HG03571 (cell line): ENCODE measurements at regions not wholly inside any gene's neighbourhood (a gene's known extent, or its start where the extent isn't known, plus 50 kb on each side); places are given as distances from the start of the nearest gene placed in this dataset.

Experiments used
- ATAC-seq: cut with Tn5 transposase; IDR thresholded peaks from one replicate; pipeline ENCODE4 v1.9.1; 2021; ENCODE audit not compliant: unreplicated experiment

DNA sequence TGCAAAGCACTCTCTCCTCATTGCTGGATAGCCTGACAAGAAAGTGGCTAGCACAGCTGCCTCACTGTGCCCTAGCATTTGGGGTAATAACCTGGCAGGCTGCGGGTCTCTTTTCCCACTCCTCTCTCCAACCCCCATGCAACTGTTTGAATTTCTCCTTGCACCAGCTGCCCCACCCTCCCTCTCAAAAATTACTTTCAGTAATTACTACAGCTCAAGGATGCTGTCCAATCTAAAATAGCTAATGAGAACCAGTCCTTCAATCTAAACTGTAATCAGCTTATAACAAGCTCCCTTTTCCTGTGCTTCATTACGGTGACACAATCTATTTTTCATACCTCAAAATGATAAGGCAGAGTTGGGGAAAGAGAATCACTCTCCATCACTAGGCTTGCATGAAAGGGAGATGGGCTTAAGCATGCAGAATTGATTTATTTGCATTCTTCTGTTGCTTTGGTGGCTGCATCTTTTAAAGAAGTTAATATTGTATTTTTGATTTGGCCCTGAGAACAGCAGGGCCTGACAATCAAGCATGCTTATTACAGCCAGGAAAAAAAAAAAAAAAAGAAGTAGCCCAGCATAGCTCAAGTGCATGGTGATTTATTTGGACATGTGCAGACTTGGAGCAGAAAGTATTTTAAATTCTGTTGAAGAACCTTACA, 881.8 kb downstream of the SLC4A3 start:
- no peak for ATAC-seq

GRCh38 chr2:220509966-220510365, 882.5 kb downstream of the SLC4A3 start:
- ATAC-seq: no peak

DNA sequence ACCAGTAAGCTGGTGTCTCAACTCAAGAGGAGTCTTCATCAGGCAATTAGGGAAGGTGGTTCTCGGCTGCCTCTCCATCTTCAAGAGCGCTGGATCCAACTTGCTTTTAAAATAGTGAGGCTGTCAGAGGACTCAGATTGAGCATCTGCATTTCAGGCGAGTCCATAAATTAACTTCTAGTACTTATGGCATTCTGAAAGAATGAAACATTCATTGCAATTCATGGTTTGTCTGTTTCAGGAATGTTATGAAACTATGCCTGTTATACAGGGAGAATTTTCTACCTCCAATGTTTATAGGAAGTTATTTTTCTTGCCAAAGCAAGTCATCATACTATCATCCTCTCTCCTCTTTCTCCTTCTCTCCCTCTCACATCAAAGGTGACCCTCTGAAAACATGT, 883.2 kb downstream of the SLC4A3 start:
- ATAC-seq: no peak

DNA sequence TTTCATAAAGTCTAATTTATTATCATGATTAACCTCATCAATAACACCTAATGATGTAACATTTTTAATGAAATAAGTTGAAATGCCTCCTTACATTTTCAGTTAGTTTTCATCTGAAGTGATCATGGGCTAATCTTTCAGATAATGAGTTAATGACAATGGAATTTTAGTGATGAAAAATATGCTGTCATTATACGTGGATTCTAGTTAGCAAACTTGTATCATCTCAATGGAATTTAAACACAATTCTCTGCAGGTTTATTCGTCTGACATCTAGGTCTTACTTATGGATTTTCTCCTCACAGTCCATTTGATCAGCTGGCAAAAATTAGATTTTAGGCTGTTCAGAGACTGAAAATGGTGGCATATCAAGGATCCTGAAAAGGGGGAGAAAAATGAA, 885.0 kb downstream of the SLC4A3 start:
- ATAC-seq: no peak

- ATAC-seq: no peak
Measured at GRCh38 chr2:220513573-220514288, 886.3 kb downstream of the SLC4A3 start.

DNA sequence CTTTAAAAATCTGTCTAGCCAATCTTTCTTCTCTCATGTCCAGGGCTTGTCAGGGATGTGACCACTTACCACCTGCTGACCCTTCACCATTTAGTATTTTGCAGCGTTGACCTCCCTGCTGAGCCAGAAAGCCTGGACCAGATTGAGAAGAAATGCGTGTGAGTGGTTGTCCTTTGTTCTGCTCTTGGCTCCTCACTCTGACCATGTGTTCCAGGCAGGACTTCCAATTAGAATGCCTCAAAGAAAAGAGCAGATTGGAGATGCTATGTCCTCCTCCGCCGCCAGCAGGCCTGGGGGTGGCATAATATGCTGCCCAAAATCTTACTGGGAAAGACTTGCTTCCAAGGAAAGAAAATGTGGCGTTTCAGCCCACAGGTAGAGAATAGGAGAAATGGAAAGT, 894.1 kb downstream of the SLC4A3 start:
- no peak for ATAC-seq

GRCh38 chr2:220528180-220528675, 900.8 kb downstream of the SLC4A3 start:
- ATAC-seq: no peak

DNA sequence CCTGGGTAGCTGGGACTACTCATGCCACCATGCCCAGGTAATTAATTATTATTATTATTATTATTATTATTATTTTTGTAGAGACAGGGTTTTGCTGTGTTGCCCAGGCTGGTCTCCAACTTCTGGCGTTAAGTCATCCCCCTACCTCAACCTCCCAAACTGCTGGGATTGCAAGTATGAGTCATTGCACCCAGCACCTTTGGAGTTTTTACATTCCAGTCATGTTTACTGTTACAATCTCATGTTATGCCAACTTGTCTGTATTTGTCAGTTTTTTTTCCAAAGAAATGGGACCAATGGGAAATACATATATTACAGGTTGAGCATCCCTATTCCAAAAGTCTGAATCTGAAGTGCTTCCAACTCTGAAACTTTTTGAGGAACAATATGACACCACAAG, 903.8 kb downstream of the SLC4A3 start:
- no peak for ATAC-seq

DNA sequence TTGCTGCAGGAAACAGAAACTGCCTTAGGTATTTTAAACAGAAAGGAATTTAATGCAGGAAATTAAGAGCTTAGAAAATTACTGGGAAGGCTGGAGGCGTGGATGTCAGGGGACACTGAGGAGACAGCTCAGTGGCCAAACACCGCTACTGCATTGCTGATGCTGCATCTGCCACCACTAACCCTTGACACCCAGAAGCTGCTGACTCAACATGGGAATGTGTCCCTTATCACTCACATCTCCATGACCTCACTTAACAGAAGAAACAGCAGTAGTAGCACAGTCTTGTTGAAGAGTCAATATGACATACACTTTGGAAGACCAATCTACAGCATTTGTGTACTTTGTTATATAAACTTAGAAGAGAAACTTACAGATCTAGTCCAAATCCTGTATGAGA, 906.1 kb downstream of the SLC4A3 start:
- ATAC-seq: no peak

DNA sequence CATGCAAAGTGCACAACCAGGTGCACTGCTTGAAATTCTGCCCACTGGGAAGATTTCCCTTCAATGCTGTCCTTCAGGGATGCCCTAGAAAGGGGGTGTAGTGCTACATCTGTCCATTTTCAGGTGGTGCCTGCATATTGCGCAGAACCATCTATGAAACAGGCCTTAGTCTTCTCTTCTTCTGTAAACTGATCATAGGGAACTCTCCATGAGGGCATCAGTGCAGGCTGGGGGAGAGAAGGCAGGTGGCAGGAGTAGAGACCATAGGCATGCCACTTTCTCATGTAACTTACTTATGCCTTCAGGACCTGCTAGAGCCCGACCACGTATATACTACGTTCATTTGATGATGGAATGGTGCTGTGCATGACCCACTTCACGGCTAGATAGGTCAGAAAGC, 912.1 kb downstream of the SLC4A3 start:
- ATAC-seq: no peak

DNA sequence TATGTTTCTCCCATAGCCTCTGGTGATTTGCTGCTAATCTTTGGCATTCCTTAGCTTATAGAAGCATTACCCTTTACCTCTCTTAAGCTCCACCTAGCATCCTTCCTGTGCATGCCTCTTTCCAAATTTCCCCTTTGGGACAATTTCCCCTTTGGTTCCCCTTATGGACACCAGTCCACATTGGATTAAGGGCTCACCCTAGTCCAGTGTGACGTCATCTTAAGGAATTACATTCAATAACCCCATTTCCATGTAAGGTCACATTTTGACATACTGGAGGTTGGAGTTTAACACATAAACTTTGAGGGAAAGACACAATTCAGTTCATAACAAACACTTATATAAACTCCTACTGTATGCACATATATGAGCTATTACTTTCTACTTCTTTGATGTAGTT, 916.6 kb downstream of the SLC4A3 start:
- ATAC-seq: no peak

GRCh38 chr2:220550995-220551700, 923.7 kb downstream of the SLC4A3 start:
- no peak for ATAC-seq

GRCh38 chr2:220552790-220553535, 925.5 kb downstream of the SLC4A3 start:
- ATAC-seq: no peak

- no peak for ATAC-seq
Measured at GRCh38 chr2:220555961-220556630, 928.7 kb downstream of the SLC4A3 start.

DNA sequence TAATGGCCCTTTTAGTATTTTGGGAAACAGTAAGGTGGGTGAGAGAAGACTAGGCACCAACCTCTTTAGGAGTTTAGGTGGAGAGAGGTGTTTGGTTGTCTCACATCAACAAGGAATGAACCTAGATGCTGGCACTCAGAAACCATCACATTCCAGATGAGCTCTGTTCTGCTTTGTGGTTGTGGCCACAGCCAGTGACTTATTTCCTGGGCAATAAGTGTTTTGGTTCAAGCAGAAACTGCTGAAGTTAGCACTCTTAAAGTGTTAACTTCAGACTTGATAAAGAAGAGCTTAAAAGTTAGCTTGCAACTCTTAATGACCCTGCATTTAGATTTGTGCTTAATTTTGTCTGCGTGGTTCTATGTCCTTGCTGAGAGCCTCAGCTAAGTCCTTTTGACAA, 929.2 kb downstream of the SLC4A3 start:
- no peak for ATAC-seq

DNA sequence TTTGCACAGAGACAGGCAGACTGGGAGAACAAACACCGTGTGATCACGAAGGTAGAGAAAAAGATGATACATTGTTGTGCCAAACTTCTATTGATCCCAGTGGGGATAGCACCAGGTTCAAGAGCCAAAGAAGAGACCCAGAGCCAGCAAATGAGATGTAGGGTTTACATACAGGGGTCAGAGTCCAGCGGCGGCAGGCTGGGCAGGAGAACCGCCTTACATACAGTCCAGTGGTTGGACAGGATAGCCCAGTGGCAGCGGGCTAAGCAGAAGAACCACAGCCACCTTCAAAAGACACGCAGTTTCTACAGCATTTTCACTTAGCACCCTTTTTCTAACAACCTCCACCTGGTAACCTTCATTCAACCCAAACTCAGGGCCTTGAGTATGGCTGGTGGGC, 932.8 kb downstream of the SLC4A3 start:
- ATAC-seq: no peak

GRCh38 chr2:220562375-220563140, 935.1 kb downstream of the SLC4A3 start:
- ATAC-seq: no peak

- ATAC-seq: no peak
Measured at GRCh38 chr2:220568296-220568695, 940.9 kb downstream of the SLC4A3 start.

DNA sequence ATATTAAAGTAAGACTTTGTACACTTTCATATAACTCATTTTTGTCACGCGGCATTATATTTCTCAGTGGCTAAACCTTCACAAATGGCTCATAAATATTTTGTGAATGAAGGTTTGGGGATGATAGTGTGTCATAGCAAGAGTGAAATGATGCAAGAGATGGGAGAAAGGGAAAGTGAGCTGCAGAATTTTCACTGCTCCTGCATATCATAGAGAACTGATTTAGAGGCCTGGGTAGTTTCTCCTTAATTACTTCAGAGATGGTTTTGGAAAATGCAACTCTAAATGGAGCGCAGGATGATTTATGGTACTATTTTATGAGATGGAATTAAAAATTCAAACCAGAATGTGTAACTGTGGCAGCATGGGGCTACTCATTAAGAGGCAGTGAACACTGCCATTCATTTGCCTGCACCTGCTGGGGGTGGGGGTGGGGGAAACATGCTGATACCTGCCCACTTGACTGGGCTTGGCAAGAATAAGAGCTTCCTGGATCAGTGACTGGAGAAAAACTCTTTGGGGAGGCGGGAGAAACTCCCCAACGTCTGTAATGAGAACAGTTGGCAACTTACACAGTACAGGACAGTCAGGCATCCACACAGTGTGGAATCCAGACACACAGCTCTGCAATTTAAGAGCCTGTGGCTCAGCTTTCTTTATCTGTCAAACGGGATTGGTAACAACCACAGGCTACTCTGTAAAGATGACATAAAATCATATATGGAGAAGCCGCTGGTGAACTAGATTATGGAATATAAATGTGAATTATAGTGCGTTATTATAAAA, 941.9 kb downstream of the SLC4A3 start:
- no peak for ATAC-seq
